ENCODE measurements at regions not wholly inside any gene's neighbourhood (a gene's known extent, or its start where the extent isn't known, plus 50 kb on each side); places are given as distances from the start of the nearest gene placed in this dataset.

DNA sequence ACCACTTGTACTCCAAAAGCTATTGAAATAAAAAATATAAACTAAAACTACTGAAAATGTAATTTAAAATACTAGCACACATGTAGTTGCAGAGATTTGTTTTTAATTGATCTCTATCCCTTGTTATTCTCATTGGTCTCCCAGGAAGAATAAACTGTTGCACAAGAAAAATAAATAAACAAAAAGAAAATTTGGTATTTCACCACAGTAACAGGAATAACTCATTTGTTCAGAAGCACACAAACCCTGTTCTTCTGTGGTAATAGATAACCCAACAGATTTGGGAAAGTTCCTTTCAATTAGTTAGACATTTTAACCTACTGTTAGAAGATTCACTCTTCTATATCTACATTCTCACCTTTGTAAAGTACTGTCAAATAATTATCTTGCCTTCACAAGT, 70.9 kb upstream of the APOOL start:
- H3K4me3 ChIP-seq (ENCODE audit: low read depth, low read length), result no peak overlapping the region
- H3K9me3 ChIP-seq (ENCODE audit: control insufficient read depth, insufficient read depth, low read depth, low read length), result no peaks in the 10 kb centered on the region; the same call in 1 of the 2 replicates
- TF ChIP-seq ZFP37 (tag by site-specific recombination; IDR thresholded peaks at IDR 0.05) (no peak), ZNF670 (tag by site-specific recombination; IDR thresholded peaks at IDR 0.05; ENCODE audit: low read depth) (no peak), ZNF24 (tag by site-specific recombination; IDR thresholded peaks at IDR 0.05) (no peak), ZNF768 (tag by site-specific recombination; IDR thresholded peaks at IDR 0.05) (no peak), ZFP41 (tag by site-specific recombination; IDR thresholded peaks at IDR 0.05; ENCODE audit: borderline replicate concordance) (no peak), FEZF1 (tag by site-specific recombination; IDR thresholded peaks at IDR 0.05) (no peak)
- TF ChIP-seq, protein P1, sequence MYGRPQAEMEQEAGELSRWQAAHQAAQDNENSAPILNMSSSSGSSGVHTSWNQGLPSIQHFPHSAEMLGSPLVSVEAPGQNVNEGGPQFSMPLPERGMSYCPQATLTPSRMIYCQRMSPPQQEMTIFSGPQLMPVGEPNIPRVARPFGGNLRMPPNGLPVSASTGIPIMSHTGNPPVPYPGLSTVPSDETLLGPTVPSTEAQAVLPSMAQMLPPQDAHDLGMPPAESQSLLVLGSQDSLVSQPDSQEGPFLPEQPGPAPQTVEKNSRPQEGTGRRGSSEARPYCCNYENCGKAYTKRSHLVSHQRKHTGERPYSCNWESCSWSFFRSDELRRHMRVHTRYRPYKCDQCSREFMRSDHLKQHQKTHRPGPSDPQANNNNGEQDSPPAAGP (tag by site-specific recombination; IDR thresholded peaks at IDR 0.05), result no peak
- TF ChIP-seq, protein P2, sequence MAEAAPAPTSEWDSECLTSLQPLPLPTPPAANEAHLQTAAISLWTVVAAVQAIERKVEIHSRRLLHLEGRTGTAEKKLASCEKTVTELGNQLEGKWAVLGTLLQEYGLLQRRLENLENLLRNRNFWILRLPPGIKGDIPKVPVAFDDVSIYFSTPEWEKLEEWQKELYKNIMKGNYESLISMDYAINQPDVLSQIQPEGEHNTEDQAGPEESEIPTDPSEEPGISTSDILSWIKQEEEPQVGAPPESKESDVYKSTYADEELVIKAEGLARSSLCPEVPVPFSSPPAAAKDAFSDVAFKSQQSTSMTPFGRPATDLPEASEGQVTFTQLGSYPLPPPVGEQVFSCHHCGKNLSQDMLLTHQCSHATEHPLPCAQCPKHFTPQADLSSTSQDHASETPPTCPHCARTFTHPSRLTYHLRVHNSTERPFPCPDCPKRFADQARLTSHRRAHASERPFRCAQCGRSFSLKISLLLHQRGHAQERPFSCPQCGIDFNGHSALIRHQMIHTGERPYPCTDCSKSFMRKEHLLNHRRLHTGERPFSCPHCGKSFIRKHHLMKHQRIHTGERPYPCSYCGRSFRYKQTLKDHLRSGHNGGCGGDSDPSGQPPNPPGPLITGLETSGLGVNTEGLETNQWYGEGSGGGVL (tag by site-specific recombination; IDR thresholded peaks at IDR 0.05), result no peak
- no peak overlapping the region for H3K27ac ChIP-seq (ENCODE audit: extremely low read depth, low read depth, low read length)
- ChIA-PET CTCF (no interaction called here), POLR2A (no interaction called here)
- no peaks in the 10 kb centered on the region for H3K36me3 ChIP-seq (ENCODE audit: control insufficient read depth in 2 of 2, insufficient read depth in 1 of 2, low read length in 2 of 2)
- H3K4me1 ChIP-seq (ENCODE audit: control insufficient read depth, insufficient read depth, low read length), result no peaks in the 10 kb centered on the region

DNA sequence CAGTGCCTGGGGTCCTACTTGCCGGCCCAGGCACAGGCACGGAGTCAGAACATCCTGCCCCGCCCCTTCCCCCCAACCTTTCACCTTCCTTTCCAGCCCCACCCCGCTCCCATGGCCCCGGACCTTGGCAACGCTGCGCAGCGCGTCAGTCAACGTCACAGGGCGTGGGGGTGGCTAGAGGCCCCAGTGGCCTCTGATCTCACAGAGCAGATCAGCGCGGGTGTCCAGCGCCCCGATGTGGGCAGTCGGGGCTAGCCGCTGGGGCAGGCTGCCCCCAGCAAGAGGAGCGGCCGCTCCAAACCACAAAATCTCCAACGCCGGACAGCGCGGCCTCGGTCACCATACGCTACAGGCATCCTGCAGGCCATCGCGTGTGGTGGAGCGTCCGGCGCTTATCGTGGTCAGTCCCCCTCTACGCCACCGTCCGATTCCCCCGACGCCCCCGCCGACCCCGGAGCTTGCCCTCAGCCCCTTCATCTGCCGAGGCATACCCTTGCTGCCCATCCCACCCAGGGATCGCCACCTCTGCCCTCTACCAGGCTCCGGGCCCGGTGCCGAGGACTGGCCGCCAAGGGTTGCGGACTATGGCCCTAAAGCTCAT, 69.6 kb upstream of the APOOL start:
- no peak overlapping the region for H3K27ac ChIP-seq (ENCODE audit: extremely low read depth, low read depth, low read length)
- TF ChIP-seq ZNF558 (tag by site-specific recombination; IDR thresholded peaks at IDR 0.05), result no peak
- TF ChIP-seq ZNF600 (tag by site-specific recombination; IDR thresholded peaks at IDR 0.05), result no peak
- TF ChIP-seq, protein P2 (tag by site-specific recombination; IDR thresholded peaks at IDR 0.05), result no peak
- no peaks in the 10 kb centered on the region; the same call in 1 of the 2 replicates for H3K9me3 ChIP-seq (ENCODE audit: control insufficient read depth, insufficient read depth, low read depth, low read length)
- H3K36me3 ChIP-seq (ENCODE audit: control insufficient read depth in 2 of 2, insufficient read depth in 1 of 2, low read length in 2 of 2), result no peaks in the 10 kb centered on the region
- ChIA-PET POLR2A (no interaction called here), CTCF (no interaction called here)
- no peaks in the 10 kb centered on the region for H3K4me1 ChIP-seq (ENCODE audit: control insufficient read depth, insufficient read depth, low read length)
- no peak overlapping the region for H3K4me3 ChIP-seq (ENCODE audit: low read depth, low read length)
